ENCODE measurements at regions not wholly inside any gene's neighbourhood (a gene's known extent, or its start where the extent isn't known, plus 50 kb on each side); places are given as distances from the start of the nearest gene placed in this dataset.
"Not testable (repeated sequence)": the region's sequence is repeated elsewhere in the genome, so short reads cannot be mapped to it uniquely, and the experiment has no call there.

DNA sequence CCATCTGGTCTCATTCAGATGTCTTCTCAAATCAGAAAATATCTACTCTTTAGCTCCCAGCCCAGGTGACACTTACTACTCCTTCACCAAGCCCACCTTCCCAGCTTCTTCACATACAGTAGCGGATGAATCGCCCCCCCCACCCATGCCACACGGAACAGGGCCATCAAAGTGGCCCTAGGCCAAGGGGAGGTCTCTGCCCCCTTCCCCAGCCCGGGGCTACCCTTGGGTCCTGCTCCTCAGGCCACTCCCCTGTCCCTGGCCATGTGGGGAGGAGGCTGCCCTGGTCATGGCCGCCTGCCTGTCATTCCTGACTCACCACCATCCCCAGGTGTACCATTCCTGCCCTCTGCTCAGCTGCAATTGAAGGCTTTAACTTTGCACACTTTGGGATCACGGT lies 142.8 kb downstream of the NECTIN1 start:
- DNase-seq (ENCODE audit: extremely low read depth, low read depth): no peak

DNA sequence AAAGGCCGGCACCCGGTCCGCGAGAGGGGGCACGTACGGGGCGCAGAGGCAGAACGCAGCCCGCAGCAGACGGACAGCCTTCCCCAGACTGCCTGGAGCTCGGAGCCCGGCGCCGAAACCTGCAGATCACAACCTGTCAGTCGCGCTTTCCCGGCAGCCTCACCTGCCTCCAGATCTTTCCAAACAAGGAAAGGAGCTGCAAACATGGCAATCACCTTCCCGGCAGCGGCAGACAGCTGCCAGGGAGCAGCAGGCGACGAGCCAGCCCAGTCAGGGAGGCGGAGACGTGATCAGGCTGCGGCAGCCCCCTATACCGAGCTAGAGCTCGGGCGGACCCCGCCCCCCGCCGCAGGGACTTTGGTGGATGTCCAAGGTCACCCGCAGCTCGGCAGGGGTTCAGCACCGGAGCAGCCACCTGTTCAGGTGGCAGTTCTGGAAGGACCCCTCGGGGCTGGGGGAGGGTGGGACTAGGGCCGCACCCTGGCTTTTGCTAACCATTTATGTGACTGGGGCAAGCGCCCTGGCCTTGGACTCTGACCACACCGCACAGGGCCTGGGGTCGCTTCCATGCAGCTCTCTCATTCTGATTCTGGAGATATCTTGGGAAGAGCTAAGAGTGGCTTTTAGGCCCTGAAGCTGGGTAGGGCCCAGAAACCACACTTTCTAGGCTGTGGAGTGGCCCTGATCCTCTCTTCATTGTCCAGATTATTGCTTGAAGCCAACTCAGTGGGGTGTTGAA lies 143.8 kb downstream of the NECTIN1 start:
- no peak for DNase-seq (ENCODE audit: extremely low read depth, low read depth)

DNA sequence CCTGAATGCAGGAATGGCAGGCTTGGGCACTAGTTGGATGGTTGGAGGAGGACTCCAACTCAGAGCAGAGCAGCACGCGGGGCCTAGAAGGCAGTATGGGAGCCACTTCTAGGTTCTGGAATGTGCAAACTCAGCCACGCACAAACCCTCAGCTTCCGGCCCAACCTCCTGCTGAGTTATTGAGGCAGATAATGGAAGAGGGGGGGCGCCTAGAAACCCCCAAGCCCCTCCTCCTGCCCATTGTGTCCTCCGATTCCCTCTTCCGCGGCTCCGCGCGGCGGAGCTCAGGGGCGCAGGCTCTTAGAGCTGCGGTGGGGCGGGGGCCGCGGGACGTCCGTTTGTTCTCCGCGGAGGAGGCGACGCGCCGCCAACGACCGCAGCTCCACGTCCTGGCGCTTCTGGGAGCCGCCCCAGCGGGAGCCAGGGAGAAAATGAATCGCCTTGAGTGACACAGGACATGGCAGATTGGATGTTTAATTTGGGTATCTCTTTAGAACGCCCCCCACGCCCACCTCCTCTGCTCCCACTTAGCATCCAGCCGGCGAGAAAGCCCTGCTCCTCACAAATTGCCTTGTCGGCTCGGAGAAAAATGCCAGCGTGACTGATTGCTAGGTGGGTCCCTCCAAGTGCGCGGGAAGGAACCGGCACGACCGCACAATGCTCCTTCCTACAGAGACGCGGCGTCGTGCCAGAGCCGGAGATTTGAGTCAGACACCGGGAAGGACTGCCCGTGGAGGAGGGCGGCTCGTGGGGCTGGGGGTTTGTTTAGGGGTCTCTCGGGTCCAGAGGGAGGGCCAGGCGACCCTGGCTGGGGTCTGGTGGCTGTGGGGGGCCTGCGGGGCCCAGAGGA lies 144.6 kb downstream of the NECTIN1 start:
- no peak for DNase-seq (ENCODE audit: extremely low read depth, low read depth)

DNA sequence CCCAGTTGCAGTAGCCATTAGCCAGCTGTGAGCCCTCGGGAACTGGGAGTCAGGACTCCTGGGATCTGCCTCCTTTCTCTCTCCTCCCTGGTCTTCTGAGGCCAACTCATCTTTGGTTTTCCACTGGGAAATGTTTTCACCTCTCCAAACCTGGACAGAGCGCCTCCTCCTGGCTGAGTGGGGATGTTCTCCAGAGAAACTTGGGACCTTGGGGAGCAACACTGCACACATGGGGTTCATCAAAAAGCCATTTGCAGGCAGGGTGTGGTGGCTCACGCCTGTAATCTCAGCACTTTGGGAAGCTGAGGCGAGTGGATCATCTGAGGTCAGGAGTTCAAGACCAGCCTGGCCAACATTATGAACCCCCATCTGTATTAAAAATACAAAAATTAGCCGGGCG lies 145.4 kb downstream of the NECTIN1 start:
- no peak for DNase-seq (ENCODE audit: extremely low read depth, low read depth)

DNA sequence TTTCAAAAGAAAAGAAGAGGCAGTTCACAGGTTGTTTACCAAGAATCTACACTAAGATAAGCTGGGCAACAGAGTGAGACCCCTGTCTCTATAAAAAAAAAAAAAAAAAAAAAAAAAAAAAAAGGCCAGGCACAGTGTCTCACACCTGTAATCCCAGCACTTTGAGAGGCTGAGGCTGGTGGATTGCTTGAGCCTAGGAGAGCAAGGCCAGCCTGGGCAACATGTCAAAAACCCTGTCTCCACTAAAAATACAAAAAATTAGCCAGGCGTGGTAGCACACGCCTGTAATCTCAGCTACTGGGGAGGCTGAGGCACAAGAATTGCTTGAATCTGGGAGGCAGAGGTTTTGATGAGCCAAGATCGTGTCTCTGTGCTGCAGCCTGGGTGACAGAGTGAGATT lies 147.6 kb downstream of the NECTIN1 start:
- DNase-seq (ENCODE audit: extremely low read depth, low read depth): not testable (repeated sequence)

DNA sequence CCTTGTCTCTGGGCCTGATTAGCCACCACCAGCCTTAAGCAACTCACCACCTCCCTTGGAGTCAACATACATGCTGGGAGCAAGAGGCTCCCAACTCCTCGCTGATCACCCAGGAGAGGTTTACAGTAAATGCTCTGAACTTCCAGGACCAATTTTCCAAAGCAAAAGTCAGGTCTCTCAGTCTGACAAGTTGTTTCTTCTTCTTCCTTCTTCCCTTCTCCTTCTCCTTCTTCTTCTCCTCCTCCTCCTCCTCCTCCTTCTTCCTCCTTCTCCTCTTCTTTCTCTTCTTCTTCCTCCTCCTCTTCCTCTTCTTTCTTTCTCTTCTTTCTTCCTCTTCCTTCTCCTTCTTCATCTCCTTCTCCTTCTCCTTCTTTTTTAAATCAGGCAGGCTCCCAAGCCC lies 148.2 kb downstream of the NECTIN1 start:
- no peak for DNase-seq (ENCODE audit: extremely low read depth, low read depth)

DNA sequence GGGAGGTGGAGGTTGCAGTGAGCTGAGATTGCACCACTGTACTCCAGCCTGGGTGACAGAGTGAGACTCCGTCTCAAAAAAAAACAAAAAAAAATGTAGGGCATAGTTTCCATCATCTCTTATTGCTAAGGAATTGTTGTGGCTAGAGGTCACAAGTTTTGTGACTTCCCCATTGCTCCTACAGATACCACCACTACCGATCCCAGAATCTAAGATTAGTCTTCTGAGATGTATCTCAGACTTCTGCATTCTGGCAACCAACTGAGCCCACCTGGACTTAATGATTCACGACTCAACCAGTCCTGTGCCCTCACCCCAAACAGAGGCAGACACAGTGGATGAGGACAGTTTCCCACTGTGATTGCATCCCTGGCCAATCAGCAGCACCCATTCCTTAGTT lies 148.9 kb downstream of the NECTIN1 start:
- DNase-seq (ENCODE audit: extremely low read depth, low read depth): no peak

DNA sequence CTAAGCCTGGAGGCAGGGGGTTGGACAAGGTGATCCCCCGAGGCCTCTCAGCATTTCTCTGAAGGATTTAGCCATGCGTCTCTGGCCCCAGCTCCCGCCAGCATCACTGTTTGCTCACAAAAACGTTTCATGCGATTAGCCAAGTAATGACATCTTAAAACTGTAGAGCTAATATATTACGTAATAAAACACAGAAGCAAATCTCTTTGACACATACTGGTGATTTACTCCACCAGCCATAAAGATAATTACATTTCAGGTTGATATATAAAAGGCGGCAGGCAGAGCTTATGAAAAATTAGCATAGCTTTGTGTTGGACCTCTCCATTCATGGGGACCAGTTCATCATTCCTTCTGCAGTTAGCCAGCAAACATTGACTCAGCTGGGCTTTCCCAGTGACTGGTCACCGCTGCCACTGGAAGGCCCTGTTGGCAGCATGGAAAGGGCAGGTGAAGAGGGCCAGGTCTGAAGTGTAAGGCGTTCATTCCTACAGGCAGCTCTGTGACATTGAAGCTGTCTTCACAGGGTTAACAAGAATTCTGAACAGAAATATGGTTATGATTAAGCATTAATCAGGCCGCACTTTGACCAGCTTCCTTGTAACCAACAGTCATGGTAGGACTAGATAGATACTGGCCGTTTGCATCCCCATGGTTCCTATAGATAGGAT lies 150.3 kb downstream of the NECTIN1 start:
- DNase-seq (ENCODE audit: extremely low read depth, low read depth): no peak

DNA sequence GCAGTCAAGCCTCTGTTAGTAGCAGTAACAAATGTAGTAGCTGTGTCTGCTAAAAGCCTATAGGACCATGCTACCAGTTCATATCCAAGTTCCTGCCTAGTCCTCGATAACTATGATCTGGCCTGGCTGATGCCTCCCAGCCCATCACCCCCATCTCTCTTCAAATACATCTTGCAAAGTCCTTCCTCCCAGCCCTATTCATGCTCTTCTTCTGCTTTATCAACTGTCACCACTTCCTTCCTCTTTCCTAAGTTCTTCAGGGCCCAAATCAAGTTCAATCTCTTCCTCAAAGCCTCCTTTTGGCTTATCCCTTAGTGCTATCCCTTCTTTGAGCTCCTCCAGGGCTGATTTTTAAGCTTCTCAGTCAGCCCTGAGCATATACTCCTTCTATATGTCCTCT lies 150.9 kb upstream of the THY1 start:
- no peak for DNase-seq (ENCODE audit: extremely low read depth, low read depth)

DNA sequence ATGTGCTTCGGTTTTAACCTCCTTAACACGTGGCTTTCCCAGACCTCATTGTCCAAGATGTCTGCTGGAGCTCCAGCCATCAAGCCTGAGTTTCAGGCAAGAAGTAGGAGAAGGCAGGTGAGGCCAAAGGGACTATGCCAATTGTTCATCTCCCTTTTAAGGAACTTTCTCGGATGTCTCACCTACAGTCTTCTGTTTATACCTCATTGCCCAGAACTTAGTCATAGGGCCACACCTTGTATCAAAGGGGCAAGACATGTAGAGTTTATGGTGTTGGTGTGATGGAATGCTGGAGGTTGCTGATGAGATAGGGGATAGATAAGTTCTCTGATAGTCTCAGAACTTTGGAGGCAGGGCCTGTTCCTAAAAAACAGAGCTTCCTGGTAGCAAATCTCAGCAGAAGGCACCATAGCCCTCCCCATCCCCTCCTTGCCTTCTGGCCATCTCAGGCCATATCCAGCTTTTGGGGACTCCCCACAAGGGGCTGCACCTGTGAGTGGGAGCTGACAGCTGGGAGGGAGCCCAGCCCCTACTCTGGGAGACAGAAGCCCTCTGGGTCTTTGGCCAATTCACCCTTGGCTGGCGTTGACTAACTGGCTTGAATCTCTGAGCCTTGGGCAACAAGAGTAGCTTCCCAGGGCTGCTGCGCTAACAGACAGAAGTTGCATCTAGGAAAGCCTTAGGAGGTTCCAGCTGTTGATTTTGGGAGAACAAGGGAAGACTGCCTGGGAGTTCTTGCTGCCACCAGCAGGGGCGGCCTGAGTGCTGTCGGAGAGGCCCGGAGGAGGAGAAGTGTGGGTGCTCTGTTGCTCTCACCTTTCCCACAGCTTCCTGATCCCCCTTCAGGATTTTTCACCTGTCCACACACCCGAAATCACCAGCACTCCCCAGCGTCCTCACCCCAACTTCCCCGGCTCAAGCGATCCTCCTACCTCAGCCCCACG lies 149.8 kb upstream of the THY1 start:
- DNase-seq (ENCODE audit: extremely low read depth, low read depth): no peak

DNA sequence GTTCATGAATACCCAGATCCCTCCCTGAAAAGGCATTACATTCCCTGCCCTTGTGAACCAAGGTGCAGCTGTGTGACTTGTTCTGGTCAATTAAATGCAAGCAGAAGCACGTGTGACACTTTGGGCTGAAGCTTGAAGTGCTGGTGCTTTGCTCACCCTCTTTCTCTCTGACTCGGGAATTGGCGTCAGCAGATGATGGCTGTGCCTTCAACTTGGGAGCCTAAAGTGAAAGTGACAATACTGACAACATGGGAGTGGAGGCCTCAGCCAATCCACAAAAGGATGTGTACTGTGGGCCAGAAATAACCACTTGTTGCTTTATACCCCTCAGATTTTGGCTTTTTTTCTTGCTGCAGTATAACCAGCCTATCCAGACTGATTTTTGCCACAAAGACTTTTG lies 148.3 kb upstream of the THY1 start:
- DNase-seq (ENCODE audit: extremely low read depth, low read depth): no peak

DNA sequence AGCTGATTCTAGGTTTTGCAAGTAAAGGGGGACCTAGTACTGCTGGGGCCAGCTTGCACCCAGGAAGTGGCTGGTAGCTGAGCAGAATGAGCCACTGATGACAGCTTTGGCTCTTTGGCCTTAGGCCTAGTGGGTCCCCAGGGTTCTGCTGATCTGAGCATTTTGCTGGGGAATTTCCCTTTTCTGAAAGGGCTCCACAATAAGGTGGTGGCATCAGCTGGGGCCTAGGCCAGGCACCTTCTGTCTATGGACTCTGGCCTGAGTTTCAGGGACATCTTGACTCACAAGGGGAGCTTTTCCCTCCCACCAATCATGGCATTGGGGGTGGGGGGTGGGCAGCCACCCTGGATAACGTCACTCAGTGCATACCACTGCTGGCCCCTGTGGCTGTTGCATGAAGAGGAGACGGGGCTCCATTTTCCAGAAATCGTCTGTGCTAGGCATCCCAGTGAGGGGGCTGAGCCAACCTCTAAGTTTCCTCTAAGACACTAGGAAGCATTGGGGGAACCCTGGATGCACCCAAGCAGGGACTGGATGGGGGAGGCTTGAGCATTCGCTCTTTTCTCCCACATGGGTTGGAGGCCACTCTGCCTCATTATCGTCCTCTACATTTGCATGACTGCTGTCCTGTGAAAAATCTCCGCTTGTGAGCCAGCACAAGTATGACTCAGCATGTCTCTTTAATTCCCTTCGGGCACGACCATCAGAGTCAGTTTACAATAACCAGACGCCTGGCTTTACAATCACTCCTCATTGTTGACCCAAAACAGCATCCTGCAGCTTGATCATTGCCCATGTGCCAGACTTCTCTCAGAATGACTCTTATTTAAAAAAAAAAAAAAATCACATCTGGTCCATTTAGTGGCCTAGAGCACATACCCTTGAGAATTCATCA lies 145.0 kb upstream of the THY1 start:
- peak; percentile 32 for DNase-seq (ENCODE audit: extremely low read depth, low read depth)

DNA sequence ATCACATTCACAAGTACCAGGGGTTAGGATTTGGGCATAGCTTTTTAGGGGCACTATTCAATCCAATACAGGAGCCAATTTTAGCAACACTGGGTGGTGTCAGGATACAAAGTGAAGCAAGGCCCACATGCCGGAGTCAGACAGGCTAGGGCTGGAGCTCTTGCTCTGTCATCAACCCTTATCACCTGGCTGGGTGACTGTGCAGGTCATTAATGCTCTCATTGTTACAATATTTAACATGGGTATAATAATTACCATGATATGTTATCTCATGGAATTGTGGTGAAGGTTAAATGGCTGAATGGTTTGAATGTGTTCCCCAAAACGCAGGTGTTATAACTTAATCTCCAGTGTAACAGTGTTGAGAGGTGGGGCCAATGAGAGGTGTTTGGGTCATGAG lies 143.3 kb upstream of the THY1 start:
- DNase-seq (ENCODE audit: extremely low read depth, low read depth): no peak

DNA sequence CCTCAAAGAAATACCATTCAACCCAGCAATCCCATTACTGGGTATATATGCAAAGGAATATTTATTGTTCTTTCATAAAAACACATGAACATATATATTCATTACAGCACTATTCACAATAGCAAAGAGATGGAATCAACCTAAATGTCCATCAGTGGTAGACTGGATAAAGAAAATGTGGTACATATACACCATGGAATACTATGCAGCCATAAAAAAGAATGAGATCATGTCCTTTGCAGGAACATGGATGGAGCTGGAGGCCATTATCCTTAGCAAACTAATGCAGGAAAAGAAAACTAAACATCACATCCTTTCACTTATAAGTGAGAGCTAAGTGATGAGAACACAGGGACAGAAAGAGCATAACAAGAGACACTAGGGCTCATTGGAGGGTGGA lies 142.7 kb upstream of the THY1 start:
- DNase-seq (ENCODE audit: extremely low read depth, low read depth): not testable (repeated sequence)

DNA sequence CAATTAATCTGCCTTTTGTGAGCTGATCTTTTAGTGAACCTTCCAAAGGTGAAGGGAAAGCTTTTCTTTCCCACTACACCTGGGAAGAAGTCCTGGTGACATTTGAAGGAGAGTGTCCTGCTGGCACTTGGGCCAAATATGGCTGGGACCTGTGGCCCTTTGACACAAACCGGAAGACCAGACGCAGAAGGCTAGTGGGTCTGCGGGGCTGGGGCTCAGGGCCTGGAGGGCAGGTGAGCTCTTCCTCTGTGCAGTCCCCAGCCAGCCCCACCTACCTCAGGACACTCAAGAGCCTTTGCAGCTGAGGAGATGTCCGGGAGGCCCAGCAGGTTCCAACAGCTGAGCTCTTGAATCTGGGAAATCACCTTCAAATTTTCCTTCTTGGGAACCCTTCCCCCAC lies 138.0 kb upstream of the THY1 start:
- DNase-seq (ENCODE audit: extremely low read depth, low read depth): no peak

DNA sequence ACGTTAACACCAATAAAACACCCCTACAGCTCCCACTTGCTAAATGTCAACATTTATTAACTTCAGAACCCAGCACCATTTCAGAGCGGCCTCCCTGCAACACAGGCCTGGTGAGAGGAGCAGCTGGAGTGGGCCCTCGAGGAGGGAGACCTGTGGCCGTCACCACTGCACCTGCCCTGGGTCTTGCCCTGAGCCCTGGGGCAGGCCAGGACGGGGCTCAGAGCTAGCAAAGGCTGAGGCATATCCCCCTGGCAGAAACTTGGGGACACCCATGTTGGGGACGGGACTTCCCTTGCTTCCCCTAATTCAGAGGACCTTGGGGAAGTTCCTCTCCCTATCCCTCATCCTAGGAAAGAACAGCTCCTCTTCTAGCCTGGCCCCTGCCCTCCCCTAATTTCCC lies 137.3 kb upstream of the THY1 start:
- no peak for DNase-seq (ENCODE audit: extremely low read depth, low read depth)

DNA sequence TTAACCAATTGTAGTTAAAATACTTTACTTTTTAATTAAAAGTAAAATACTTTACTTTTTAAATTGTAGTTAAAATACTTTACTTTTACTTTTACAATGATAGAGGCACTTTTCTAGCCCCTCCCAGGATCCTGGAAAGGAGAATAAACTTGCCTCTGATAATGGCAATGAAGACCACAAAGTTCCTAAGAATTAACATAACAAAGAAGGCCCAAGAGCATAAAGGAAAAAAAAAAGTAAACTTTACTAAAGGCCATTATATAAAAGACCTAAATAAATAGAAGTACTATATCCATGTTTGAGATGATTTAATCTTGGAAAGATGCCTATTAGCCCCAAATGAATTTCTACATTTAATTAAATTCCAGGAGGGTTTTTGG lies 129.1 kb upstream of the THY1 start:
- DNase-seq (ENCODE audit: extremely low read depth, low read depth): no peak

DNA sequence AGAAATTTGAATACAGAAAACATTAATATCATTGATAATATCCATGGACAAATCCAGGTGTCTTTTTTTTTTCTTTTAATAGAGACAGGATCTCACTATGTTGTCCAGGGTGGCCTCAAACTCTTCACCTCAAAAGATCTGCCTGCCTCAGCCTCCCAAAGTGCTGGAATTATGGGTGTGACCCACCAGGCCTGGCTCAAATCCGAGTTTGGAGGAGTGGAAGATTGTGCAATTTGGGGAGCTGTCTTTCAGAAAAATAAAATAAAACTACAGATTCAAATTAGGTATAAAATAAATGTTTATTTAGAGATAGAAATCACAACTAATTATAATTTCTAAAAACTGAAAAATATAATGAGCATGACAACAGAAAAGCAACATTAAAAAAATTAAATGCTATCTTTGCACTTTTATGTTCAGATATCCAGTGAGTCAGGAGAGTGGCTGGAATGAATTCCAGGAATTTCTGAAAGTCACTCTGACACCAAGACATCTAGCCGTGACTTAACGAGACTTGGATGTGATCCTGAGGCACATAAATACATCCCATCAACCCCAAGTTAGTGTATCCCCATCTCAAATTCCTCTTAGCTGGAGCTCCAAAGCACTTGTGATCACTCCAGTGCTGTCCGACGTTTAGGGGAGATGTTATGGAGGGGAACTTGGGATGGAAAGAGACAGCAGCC lies 128.6 kb upstream of the THY1 start:
- DNase-seq (ENCODE audit: extremely low read depth, low read depth): no peak
